IMR-90 (cell line): ENCODE measurements at regions not wholly inside any gene's neighbourhood (a gene's known extent, or its start where the extent isn't known, plus 50 kb on each side); places are given as distances from the start of the nearest gene placed in this dataset.
"Not testable (repeated sequence)": the region's sequence is repeated elsewhere in the genome, so short reads cannot be mapped to it uniquely, and the experiment has no call there.

ENCODE experiments used
- ATAC-seq: fragments of 200-7000 bp; cut with Tn5 transposase; 2 replicates; pipeline ENCODE4 v1.9.1; 2020; ENCODE audit warnings: low read depth, mild to moderate bottlenecking, moderate library complexity
- BruUV-seq: library from RNA; stranded (reverse); fragments of 400-500 nt; replicated peaks from 2 replicates; lab custom pipeline; 2021; lab: Mats Ljungman, UMichigan
- CTCF ChIA-PET: fragments of 300-600 bp; formaldehyde crosslinking; extraction: SDS; loops from one replicate; lab custom pipeline; 2021; ENCODE audit warnings: antibody characterized with exemption; lab: Yijun Ruan, JAX
- POLR2A ChIA-PET: fragments of 300-600 bp; sonication (Branson Sonifier 250); formaldehyde crosslinking; loops from one replicate; lab custom pipeline; 2022; ENCODE audit warnings: antibody characterized with exemption; ENCODE audit not compliant: unreplicated experiment; lab: Charles Lee
- DNase-seq: peaks from one replicate; pipeline ENCODE4 v3.0.0; 2013
- H2AFZ ChIP-seq: replicated peaks from 2 replicates; pipeline ENCODE3; 2013; ENCODE audit warnings: low read length, mild to moderate bottlenecking; ENCODE audit not compliant: poor library complexity
- H2AK5ac ChIP-seq: 2 replicates; pipeline ENCODE4 v1.6.1; 2013; ENCODE audit warnings: low read depth, low read length, inconsistent platforms
- H2AK9ac ChIP-seq: replicated peaks from 2 replicates; pipeline ENCODE3; 2013; ENCODE audit warnings: mild to moderate bottlenecking, low read depth, low read length, moderate library complexity; ENCODE audit not compliant: poor library complexity
- H2BK120ac ChIP-seq: 2 replicates; pipeline ENCODE4 v1.6.1; 2013; ENCODE audit warnings: low read depth, low read length, inconsistent platforms
- H2BK15ac ChIP-seq: 3 replicates; pipeline ENCODE4 v1.6.1; 2013; ENCODE audit warnings: low read depth, low read length, inconsistent platforms
- H2BK20ac ChIP-seq: 2 replicates; pipeline ENCODE4 v1.6.1; 2013; ENCODE audit warnings: low read depth, mild to moderate bottlenecking, inconsistent platforms, low read length, moderate library complexity
- H2BK5ac ChIP-seq: 2 replicates; pipeline ENCODE4 v1.6.1; 2013; ENCODE audit warnings: mild to moderate bottlenecking, low read depth, low read length, inconsistent platforms; ENCODE audit not compliant: poor library complexity, severe bottlenecking
- H3K14ac ChIP-seq: replicated peaks from 2 replicates; pipeline ENCODE4 v1.6.1; 2013; ENCODE audit warnings: low read depth, low read length, inconsistent platforms
- H3K18ac ChIP-seq: 2 replicates; pipeline ENCODE4 v1.6.1; 2013; ENCODE audit warnings: low read depth, low read length, control low read depth
- H3K23ac ChIP-seq: 2 replicates; pipeline ENCODE4 v1.6.1; 2013; ENCODE audit warnings: low read depth, low read length, inconsistent platforms
- H3K27ac ChIP-seq: 2 replicates; pipeline ENCODE4 v1.5.1; 2013; ENCODE audit warnings: mild to moderate bottlenecking, control low read depth, low read length; ENCODE audit not compliant: insufficient read depth
- H3K27me3 ChIP-seq: 2 replicates; pipeline ENCODE4 v1.6.1; 2013; ENCODE audit warnings: low read length; ENCODE audit not compliant: control insufficient read depth, insufficient read depth
- H3K36me3 ChIP-seq: 2 replicates; pipeline ENCODE4 v1.6.1; 2013; ENCODE audit warnings: low read length, mixed read lengths; ENCODE audit not compliant: control insufficient read depth, insufficient read depth
- H3K4ac ChIP-seq: 2 replicates; pipeline ENCODE4 v1.6.1; 2013; ENCODE audit warnings: low read depth, low read length, inconsistent platforms
- H3K4me1 ChIP-seq: 2 replicates; pipeline ENCODE4 v1.6.1; 2013; ENCODE audit warnings: low read length, mixed read lengths; ENCODE audit not compliant: control insufficient read depth, insufficient read depth
- H3K4me2 ChIP-seq: 2 replicates; pipeline ENCODE4 v1.6.1; 2013; ENCODE audit warnings: low read depth, mild to moderate bottlenecking, control low read depth, low read length, moderate library complexity
- H3K4me3 ChIP-seq: 2 replicates; pipeline ENCODE4 v1.5.1; 2013; ENCODE audit warnings: low read depth, mild to moderate bottlenecking, control low read depth, low read length, moderate library complexity; ENCODE audit not compliant: insufficient read depth
- H3K56ac ChIP-seq: 2 replicates; pipeline ENCODE4 v1.6.1; 2013; ENCODE audit warnings: low read length, inconsistent platforms; ENCODE audit not compliant: insufficient read depth; ENCODE audit errors: extremely low read depth
- H3K79me1 ChIP-seq, 2 experiments: 2 replicates each; pipeline ENCODE4 v1.6.1; 2013; ENCODE audit warnings: low read length in 2 of 2, inconsistent platforms in 1 of 2, low read depth in 1 of 2
- H3K9ac ChIP-seq: 2 replicates; pipeline ENCODE4 v1.6.1; 2013; ENCODE audit warnings: low read depth, low read length, control low read depth
- H3K9me1 ChIP-seq: 2 replicates; pipeline ENCODE4 v1.6.1; 2013; ENCODE audit warnings: low read length, inconsistent platforms; ENCODE audit not compliant: insufficient read depth
- H3K9me3 ChIP-seq: 2 replicates; pipeline ENCODE4 v1.6.1; 2013; ENCODE audit warnings: low read length; ENCODE audit not compliant: control insufficient read depth, insufficient read depth
- H4K20me1 ChIP-seq: 2 replicates; pipeline ENCODE4 v1.6.1; 2013; ENCODE audit warnings: low read length, inconsistent platforms; ENCODE audit not compliant: insufficient read depth
- H4K5ac ChIP-seq: 2 replicates; pipeline ENCODE4 v1.6.1; 2013; ENCODE audit warnings: mild to moderate bottlenecking, low read depth, low read length, control low read depth
- H4K8ac ChIP-seq, 2 experiments: 2 replicates each; pipeline ENCODE4 v1.6.1; 2013; ENCODE audit warnings: low read depth in 2 of 2, low read length in 2 of 2, control low read depth in 1 of 2, inconsistent platforms in 1 of 2
- H4K91ac ChIP-seq: 2 replicates; pipeline ENCODE4 v1.6.1; 2013; ENCODE audit warnings: low read depth, low read length, inconsistent platforms; ENCODE audit not compliant: insufficient read depth
- WGBS, 2 experiments: methylation state at CpG; one replicate each; pipeline versions ENCODE4 v1.1.5 to v1.1.7; 2013; ENCODE audit warnings: missing lambda C conversion rate in 2 of 2; ENCODE audit not compliant: insufficient read length in 1 of 2; ENCODE audit errors: extremely low coverage in 2 of 2; 5-methylcytosine and 5-hydroxymethylcytosine counted together
- dilution Hi-C: fragments of 300-500 bp; cut with HindIII; formaldehyde crosslinking; loops from one replicate; pipeline ENCODE4 v1.14.3; 2018; ENCODE audit warnings: low sequenced_read_pairs; ENCODE audit not compliant: unreplicated experiment
- in situ Hi-C: fragments of 300-500 bp; cut with MboI; formaldehyde crosslinking; loops from 3 replicates; pipeline ENCODE4 v1.14.3; 2019; ENCODE audit warnings: low sequenced_read_pairs, inconsistent platforms, mixed read lengths
- intact Hi-C: fragments of 100-400 bp; cut with micrococcal nuclease; formaldehyde crosslinking; loops from 2 replicates; pipeline ENCODE4 v1.10.0; 2022

- H3K79me1 ChIP-seq, H3K4ac ChIP-seq, H3K4me2 ChIP-seq, dilution Hi-C loops, H4K8ac ChIP-seq, H3K14ac ChIP-seq, H2AK5ac ChIP-seq, H4K5ac ChIP-seq, H3K9ac ChIP-seq, H3K56ac ChIP-seq, DNase-seq, H3K4me1 ChIP-seq, H2BK15ac ChIP-seq, intact Hi-C loops, H2BK120ac ChIP-seq, CTCF ChIA-PET, H2AK9ac ChIP-seq, H3K23ac ChIP-seq, H2BK5ac ChIP-seq, H2BK20ac ChIP-seq, H3K27me3 ChIP-seq, H4K91ac ChIP-seq, H3K9me3 ChIP-seq, H3K18ac ChIP-seq, POLR2A ChIA-PET, in situ Hi-C loops, BruUV-seq, H3K9me1 ChIP-seq, H3K27ac ChIP-seq, ATAC-seq, H3K4me3 ChIP-seq, H4K20me1 ChIP-seq, H2AFZ ChIP-seq, H3K36me3 ChIP-seq: not testable (repeated sequence)
- WGBS, 2 experiments, result no CpG with 5 or more reads among the region's 33 CpGs
Observed at GRCh38 chr1:610538-610937, 75.9 kb downstream of the OR4F16 start.

- dilution Hi-C loops, H3K56ac ChIP-seq, in situ Hi-C loops, POLR2A ChIA-PET, H3K9me3 ChIP-seq, H3K23ac ChIP-seq, H3K14ac ChIP-seq, H2AFZ ChIP-seq, H4K91ac ChIP-seq, H3K18ac ChIP-seq, H3K4me3 ChIP-seq, H3K27me3 ChIP-seq, H3K36me3 ChIP-seq, H3K9me1 ChIP-seq, ATAC-seq, H2BK15ac ChIP-seq, H4K8ac ChIP-seq, H2AK9ac ChIP-seq, H3K4me2 ChIP-seq, intact Hi-C loops, H3K27ac ChIP-seq, H4K5ac ChIP-seq, DNase-seq, H3K4ac ChIP-seq, CTCF ChIA-PET, H3K4me1 ChIP-seq, H3K9ac ChIP-seq, BruUV-seq, H4K20me1 ChIP-seq, H3K79me1 ChIP-seq, H2BK20ac ChIP-seq, H2AK5ac ChIP-seq, H2BK5ac ChIP-seq, H2BK120ac ChIP-seq: not testable (repeated sequence)
- no CpG with 5 or more reads among the region's 24 CpGs for WGBS, 2 experiments
Observed at GRCh38 chr1:609161-609560, 77.3 kb downstream of the OR4F16 start.
